ENCODE measurements at regions not wholly inside any gene's neighbourhood (a gene's known extent, or its start where the extent isn't known, plus 50 kb on each side); places are given as distances from the start of the nearest gene placed in this dataset.

GRCh38 chr7:85796956-85797355, 610.1 kb upstream of the SEMA3D start:
- TF ChIP-seq CTCF (IDR thresholded peaks at IDR 0.05; ENCODE audit: low read depth, low read length, missing input control) (no peak), ATF3 (IDR thresholded peaks at IDR 0.05) (no peak), EGR1 (IDR thresholded peaks at IDR 0.05; ENCODE audit: low read depth in 2 of 2) (no peak), MAX (IDR thresholded peaks at IDR 0.05) (no peak), TAF1 (conservative IDR thresholded peaks at IDR 0.05) (no peak)

Measured in liver (tissue), 3 donors.